ENCODE measurements at regions not wholly inside any gene's neighbourhood (a gene's known extent, or its start where the extent isn't known, plus 50 kb on each side); places are given as distances from the start of the nearest gene placed in this dataset.

DNA sequence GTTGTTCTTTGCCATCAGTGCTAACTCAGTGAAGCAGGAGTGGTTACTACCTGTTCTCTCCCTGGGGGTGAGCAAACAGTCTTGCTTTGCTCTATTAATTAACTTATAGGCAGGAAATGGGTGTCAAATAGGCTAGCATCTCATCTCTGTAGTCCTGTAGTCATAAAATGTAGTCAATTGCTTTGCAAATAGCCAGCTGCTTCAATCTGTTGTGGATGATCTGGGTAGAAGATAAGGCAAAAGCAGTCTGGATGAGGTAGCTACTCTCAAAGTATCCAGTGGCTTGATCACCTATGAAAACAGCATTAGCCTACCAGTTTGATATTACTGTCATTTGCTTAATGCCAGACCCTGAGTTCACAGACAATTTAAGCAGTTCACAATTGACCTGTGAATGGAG, 369.0 kb upstream of the TMTC1 start:
- no peaks in the 10 kb centered on the region for H3K27me3 ChIP-seq (ENCODE audit: low read depth)
- H3K9me3 ChIP-seq, result no peaks in the 10 kb centered on the region
- ATAC-seq (no peak), DNase-seq (no peak)
- H3K27ac ChIP-seq, result no peak overlapping the region
- TF ChIP-seq, protein P1, sequence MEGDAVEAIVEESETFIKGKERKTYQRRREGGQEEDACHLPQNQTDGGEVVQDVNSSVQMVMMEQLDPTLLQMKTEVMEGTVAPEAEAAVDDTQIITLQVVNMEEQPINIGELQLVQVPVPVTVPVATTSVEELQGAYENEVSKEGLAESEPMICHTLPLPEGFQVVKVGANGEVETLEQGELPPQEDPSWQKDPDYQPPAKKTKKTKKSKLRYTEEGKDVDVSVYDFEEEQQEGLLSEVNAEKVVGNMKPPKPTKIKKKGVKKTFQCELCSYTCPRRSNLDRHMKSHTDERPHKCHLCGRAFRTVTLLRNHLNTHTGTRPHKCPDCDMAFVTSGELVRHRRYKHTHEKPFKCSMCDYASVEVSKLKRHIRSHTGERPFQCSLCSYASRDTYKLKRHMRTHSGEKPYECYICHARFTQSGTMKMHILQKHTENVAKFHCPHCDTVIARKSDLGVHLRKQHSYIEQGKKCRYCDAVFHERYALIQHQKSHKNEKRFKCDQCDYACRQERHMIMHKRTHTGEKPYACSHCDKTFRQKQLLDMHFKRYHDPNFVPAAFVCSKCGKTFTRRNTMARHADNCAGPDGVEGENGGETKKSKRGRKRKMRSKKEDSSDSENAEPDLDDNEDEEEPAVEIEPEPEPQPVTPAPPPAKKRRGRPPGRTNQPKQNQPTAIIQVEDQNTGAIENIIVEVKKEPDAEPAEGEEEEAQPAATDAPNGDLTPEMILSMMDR (IDR thresholded peaks at IDR 0.05), result no peak
- H3K4me1 ChIP-seq, result no peaks in the 10 kb centered on the region
- no peaks in the 10 kb centered on the region for H3K36me3 ChIP-seq
- intact Hi-C loops (cut with DNase I), result no loop called here
- H3K4me3 ChIP-seq, result no peak overlapping the region

DNA sequence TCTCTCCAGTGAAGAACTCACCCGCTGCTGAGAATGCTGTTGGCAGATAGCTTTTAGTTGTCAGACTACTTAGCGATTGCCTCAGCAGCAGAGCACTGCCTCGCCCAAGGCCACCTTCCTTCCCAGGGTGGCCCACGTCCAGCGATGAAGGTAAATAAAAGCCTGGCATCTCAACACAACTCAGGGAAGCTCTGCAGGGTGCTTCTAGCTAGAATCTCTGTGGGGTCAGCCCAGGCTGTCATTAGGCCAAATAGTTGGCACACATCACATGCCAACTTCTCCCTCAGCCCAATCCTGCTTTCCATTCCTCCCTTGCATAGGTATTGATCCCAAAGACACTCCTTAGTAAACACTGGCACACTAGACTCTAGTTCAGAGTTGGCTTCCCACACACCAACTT, 368.1 kb upstream of the TMTC1 start:
- intact Hi-C loops (cut with DNase I), result no loop called here

DNA sequence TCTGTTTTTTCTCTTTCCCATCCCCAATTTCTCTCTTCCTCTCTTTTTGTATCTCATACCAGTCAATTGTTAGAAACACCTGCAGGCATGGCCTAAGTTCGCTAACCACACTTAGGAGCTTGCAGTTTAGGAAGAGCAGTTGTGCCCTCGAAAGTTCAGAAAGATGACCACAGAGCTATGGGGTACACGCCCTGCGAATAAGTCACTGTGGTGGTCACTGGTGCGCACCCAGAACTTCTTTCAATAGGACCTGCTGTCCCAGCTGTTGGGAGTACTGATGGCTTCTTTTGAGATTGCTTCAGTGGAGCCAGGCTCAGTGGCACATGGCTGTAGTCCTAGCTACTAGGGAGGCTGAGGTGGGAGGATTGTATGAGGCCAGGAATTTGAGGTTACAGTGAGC, 362.8 kb upstream of the TMTC1 start:
- TF ChIP-seq, protein P1 (IDR thresholded peaks at IDR 0.05), result no peak
- no peak overlapping the region for H3K4me3 ChIP-seq
- DNase-seq (no peak), ATAC-seq (no peak)
- H3K27ac ChIP-seq, result no peak overlapping the region
- no peaks in the 10 kb centered on the region for H3K9me3 ChIP-seq
- intact Hi-C loops (cut with DNase I), result no loop called here
- no peaks in the 10 kb centered on the region for H3K36me3 ChIP-seq
- no peaks in the 10 kb centered on the region for H3K4me1 ChIP-seq
- no peaks in the 10 kb centered on the region for H3K27me3 ChIP-seq (ENCODE audit: low read depth)

More for the DNA sequence above, 368.1 kb upstream of the TMTC1 start:
- H3K4me1 ChIP-seq, result no peaks in the 10 kb centered on the region
- H3K4me3 ChIP-seq, result no peak overlapping the region
- ATAC-seq (no peak), DNase-seq (no peak)
- H3K36me3 ChIP-seq, result no peaks in the 10 kb centered on the region
- no peak overlapping the region for H3K27ac ChIP-seq
- TF ChIP-seq, protein P1 (IDR thresholded peaks at IDR 0.05), result no peak
- H3K27me3 ChIP-seq (ENCODE audit: low read depth), result no peaks in the 10 kb centered on the region
- H3K9me3 ChIP-seq, result no peaks in the 10 kb centered on the region

DNA sequence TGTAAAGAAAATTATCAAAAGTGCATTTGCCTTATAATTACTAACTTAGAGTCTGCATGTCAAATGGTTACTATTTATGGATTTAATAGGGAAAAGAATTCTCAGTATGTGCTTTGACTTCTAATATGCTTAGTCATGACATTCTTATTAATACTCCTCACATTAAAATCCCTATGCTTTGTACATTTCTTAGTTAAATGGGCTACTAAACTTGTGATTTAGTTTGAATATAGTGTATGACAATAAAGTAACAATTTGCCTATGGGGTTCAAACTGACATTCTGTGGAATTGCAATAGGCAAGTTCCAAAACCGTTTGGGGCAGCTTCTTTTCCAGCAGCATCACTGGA, 361.9 kb upstream of the TMTC1 start:
- Histone ChIP-seq H3K36me3 (no peaks in the 10 kb centered on the region), H3K27ac (no peak overlapping the region), H3K4me1 (no peaks in the 10 kb centered on the region), H3K4me3 (no peak overlapping the region), H3K27me3 (ENCODE audit: low read depth) (no peaks in the 10 kb centered on the region), H3K9me3 (no peaks in the 10 kb centered on the region)
- TF ChIP-seq, protein P1 (IDR thresholded peaks at IDR 0.05), result no peak
- ATAC-seq (no peak), DNase-seq (no peak)
- intact Hi-C loops (cut with DNase I), result no loop called here

DNA sequence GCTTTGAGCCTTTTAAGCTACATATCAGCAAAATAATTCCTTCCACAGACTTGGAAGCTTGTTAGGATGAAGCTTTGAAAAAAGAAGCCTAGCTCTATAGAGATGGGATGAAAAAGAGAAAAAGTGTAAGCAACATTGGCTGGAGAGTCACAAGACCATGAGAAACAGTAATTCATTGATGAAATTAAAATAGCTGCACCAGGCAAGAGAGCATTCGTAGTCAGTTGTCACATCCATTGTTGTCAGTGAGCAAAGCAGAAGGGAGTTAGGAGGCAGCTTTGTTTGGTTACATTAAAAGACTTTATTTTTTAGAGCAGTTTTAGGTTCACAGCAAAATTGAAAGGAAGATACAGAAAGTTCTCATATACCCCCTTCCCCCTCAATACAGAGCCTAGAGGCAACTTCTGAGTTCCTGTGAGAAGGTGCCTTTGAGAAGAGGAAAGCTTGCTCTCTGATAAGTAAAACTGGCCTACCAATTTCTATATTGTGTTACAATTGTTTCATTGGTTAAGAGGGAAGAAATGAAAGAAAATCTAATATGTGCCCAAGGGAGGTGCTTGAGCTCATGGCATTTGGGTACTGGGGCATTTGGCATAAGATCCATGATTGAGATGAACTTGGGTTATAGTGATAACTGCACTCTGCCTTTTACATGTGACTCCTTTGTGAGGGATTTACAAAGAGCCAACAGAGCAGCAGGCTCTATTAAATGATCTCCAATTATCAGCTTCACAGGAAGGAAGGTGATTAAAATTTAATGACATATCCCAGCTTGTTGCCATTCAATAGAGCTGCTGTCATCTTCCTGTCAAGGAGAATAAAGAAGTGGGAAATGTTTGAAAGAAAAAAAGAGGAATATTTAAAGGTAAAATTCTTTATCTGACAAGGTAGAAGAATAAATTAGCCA, 361.3 kb upstream of the TMTC1 start:
- ATAC-seq, result no peak
- TF ChIP-seq, protein P1 (IDR thresholded peaks at IDR 0.05), result no peak
- DNase-seq, result no peak
- Histone ChIP-seq H3K4me1 (no peaks in the 10 kb centered on the region), H3K27ac (no peak overlapping the region), H3K9me3 (no peaks in the 10 kb centered on the region), H3K27me3 (ENCODE audit: low read depth) (no peaks in the 10 kb centered on the region), H3K36me3 (no peaks in the 10 kb centered on the region), H3K4me3 (no peak overlapping the region)
- intact Hi-C loops (cut with DNase I), result no loop called here

Data from lower lobe of right lung (tissue), 2 donors.